Natural killer cell (primary cell): ENCODE measurements at regions not wholly inside any gene's neighbourhood (a gene's known extent, or its start where the extent isn't known, plus 50 kb on each side); places are given as distances from the start of the nearest gene placed in this dataset.

ENCODE experiments used
- ATAC-seq, 3 donors: fragments of 150-1000 bp in 2 of 3; fragments of 200-7000 bp in 1 of 3; cut with Tn5 transposase; 1 replicate in 1 of 3; 2 replicates in 2 of 3; pipeline ENCODE4 v1.10.0; 2021; ENCODE audit warnings: mild to moderate bottlenecking in 2 of 3, moderate library complexity in 2 of 3
- DNase-seq, 2 donors: peaks; one replicate each; pipeline versions ENCODE4 v3.0.0 to v3.0.0-alpha.2; 2013 to 2021; ENCODE audit warnings: mixed read lengths in 1 of 2
- H3K27ac ChIP-seq: one replicate; pipeline ENCODE4 v1.5.1; 2013; ENCODE audit warnings: mild to moderate bottlenecking, low read length
- H3K27me3 ChIP-seq: one replicate; pipeline ENCODE4 v1.6.1; 2013; ENCODE audit warnings: low read length; ENCODE audit not compliant: control insufficient read depth, insufficient read depth
- H3K36me3 ChIP-seq: one replicate; pipeline ENCODE4 v1.6.1; 2013; ENCODE audit warnings: low read length; ENCODE audit not compliant: control insufficient read depth, insufficient read depth
- H3K4me1 ChIP-seq: one replicate; pipeline ENCODE4 v1.6.1; 2013; ENCODE audit warnings: low read length; ENCODE audit not compliant: control insufficient read depth, insufficient read depth
- H3K4me3 ChIP-seq: one replicate; pipeline ENCODE4 v1.5.1; 2013; ENCODE audit warnings: low read length
- H3K9me3 ChIP-seq: one replicate; pipeline ENCODE4 v1.6.1; 2013; ENCODE audit warnings: low read length; ENCODE audit not compliant: control insufficient read depth, insufficient read depth
- H3K27ac Mint-ChIP-seq, 2 donors: one replicate each; pipeline ENCODE4 v1.8.0; 2022; ENCODE audit warnings: mild to moderate bottlenecking in 2 of 2, mixed read lengths in 2 of 2, moderate library complexity in 1 of 2
- H3K27me3 Mint-ChIP-seq, 2 donors: one replicate each; pipeline ENCODE4 v1.8.0; 2022; ENCODE audit warnings: low read depth in 2 of 2, mixed read lengths in 2 of 2
- H3K36me3 Mint-ChIP-seq: one replicate; pipeline ENCODE4 v1.8.0; 2022; ENCODE audit warnings: mixed read lengths
- H3K4me1 Mint-ChIP-seq, 2 donors: one replicate each; pipeline ENCODE4 v1.8.0; 2022; ENCODE audit warnings: mixed read lengths in 2 of 2
- H3K4me3 Mint-ChIP-seq: one replicate; pipeline ENCODE4 v1.8.0; 2022; ENCODE audit warnings: mild to moderate bottlenecking, moderate library complexity, mixed read lengths
- H3K9me3 Mint-ChIP-seq, 2 donors: one replicate each; pipeline ENCODE4 v1.8.0; 2022; ENCODE audit warnings: mixed read lengths in 2 of 2
- CTCF ChIP-seq: fragments of 200-600 bp; IDR thresholded peaks from one replicate; pipeline ENCODE4 v1.8.0; 2022; ENCODE audit warnings: antibody characterized with exemption
- WGBS: methylation state at CpG from one replicate; pipeline ENCODE4 v1.1.7; 2013; ENCODE audit warnings: missing lambda C conversion rate; ENCODE audit not compliant: insufficient coverage; 5-methylcytosine and 5-hydroxymethylcytosine counted together
- intact Hi-C: fragments of 100-400 bp; cut with micrococcal nuclease; formaldehyde crosslinking; loops from one replicate; pipeline ENCODE4 v1.14.2; 2022

- Mint-ChIP-seq H3K9me3 (peaks cover 4 to 5% of the 10 kb centered on the region in 2 donors), H3K27me3 (no peaks in the 10 kb centered on the region), H3K27ac (no peak overlapping the region), H3K4me1 (no peaks in the 10 kb centered on the region), H3K4me3 (no peak overlapping the region), H3K36me3 (no peaks in the 10 kb centered on the region)
- TF ChIP-seq CTCF: no peak
- DNase-seq (no peak), ATAC-seq (no peak)
- Histone ChIP-seq H3K4me3 (no peak overlapping the region), H3K27me3 (no peaks in the 10 kb centered on the region), H3K4me1 (no peaks in the 10 kb centered on the region), H3K9me3 (no peaks in the 10 kb centered on the region), H3K36me3 (no peaks in the 10 kb centered on the region), H3K27ac (no peak overlapping the region)
- intact Hi-C loops: no loop called here
- WGBS: 77% methylated on average over 3 of the region's 3 CpGs
These were observed 771.7 kb downstream of the ADCYAP1 start for GRCh38 chr18:1676387-1676786.

GRCh38 chr18:1680108-1680507 is 775.4 kb downstream of the ADCYAP1 start:
- no CpG with 5 or more reads among the region's 1 CpG for WGBS
- Mint-ChIP-seq H3K9me3 (peaks cover 6 to 7% of the 10 kb centered on the region in 2 donors), H3K4me3 (no peak overlapping the region), H3K27ac (no peak overlapping the region), H3K36me3 (no peaks in the 10 kb centered on the region), H3K27me3 (no peaks in the 10 kb centered on the region), H3K4me1 (no peaks in the 10 kb centered on the region)
- ATAC-seq (no peak), DNase-seq (no peak)
- H3K27me3 ChIP-seq: no peaks in the 10 kb centered on the region
- H3K9me3 ChIP-seq: no peaks in the 10 kb centered on the region
- H3K4me1 ChIP-seq: no peaks in the 10 kb centered on the region
- H3K36me3 ChIP-seq: no peaks in the 10 kb centered on the region
- intact Hi-C loops: no loop called here
- H3K4me3 ChIP-seq: no peak overlapping the region
- no peak for TF ChIP-seq CTCF
- no peak overlapping the region for H3K27ac ChIP-seq

- intact Hi-C loops: no loop called here
- WGBS: 98% methylated on average over 2 of the region's 2 CpGs
- H3K4me3 ChIP-seq: no peak overlapping the region
- DNase-seq (no peak), ATAC-seq (no peak)
- Mint-ChIP-seq H3K9me3 (peaks cover 8 to 14% of the 10 kb centered on the region in 2 donors), H3K4me1 (no peaks in the 10 kb centered on the region), H3K27ac (no peak overlapping the region), H3K27me3 (no peaks in the 10 kb centered on the region), H3K36me3 (no peaks in the 10 kb centered on the region), H3K4me3 (no peak overlapping the region)
- no peak overlapping the region for H3K27ac ChIP-seq
- H3K27me3 ChIP-seq: no peaks in the 10 kb centered on the region
- no peaks in the 10 kb centered on the region for H3K4me1 ChIP-seq
- no peaks in the 10 kb centered on the region for H3K36me3 ChIP-seq
- no peak for TF ChIP-seq CTCF
- no peaks in the 10 kb centered on the region for H3K9me3 ChIP-seq
These were observed 787.2 kb downstream of the ADCYAP1 start for GRCh38 chr18:1691863-1692262.

- intact Hi-C loops: no loop called here
- Mint-ChIP-seq H3K36me3 (no peaks in the 10 kb centered on the region), H3K27ac (no peak overlapping the region), H3K4me1 (no peaks in the 10 kb centered on the region), H3K4me3 (no peak overlapping the region), H3K9me3 (peaks cover 0 to 2% of the 10 kb centered on the region in 2 donors), H3K27me3 (no peaks in the 10 kb centered on the region)
- H3K4me3 ChIP-seq: no peak overlapping the region
- no peak for ATAC-seq
- DNase-seq: no peak
- no peaks in the 10 kb centered on the region for H3K4me1 ChIP-seq
- no peaks in the 10 kb centered on the region for H3K9me3 ChIP-seq
- WGBS: no CpG with 5 or more reads among the region's 2 CpGs
- no peaks in the 10 kb centered on the region for H3K27me3 ChIP-seq
- no peak for TF ChIP-seq CTCF
- H3K36me3 ChIP-seq: no peaks in the 10 kb centered on the region
- H3K27ac ChIP-seq: no peak overlapping the region
These were observed 803.3 kb downstream of the ADCYAP1 start for GRCh38 chr18:1708006-1708405.
